Testis (tissue), 2 donors: ENCODE measurements at regions not wholly inside any gene's neighbourhood (a gene's known extent, or its start where the extent isn't known, plus 50 kb on each side); places are given as distances from the start of the nearest gene placed in this dataset.

Source experiments
- DNase-seq: peaks from one replicate; pipeline ENCODE4 v3.0.0-alpha.2; 2019
- H3K27ac ChIP-seq, 2 donors: fragments of 200-600 bp; sonication (generic); one replicate each; pipeline ENCODE4 v1.5.1; 2019
- H3K27me3 ChIP-seq: fragments of 200-600 bp; sonication (generic); one replicate; pipeline ENCODE4 v1.5.1; 2019
- H3K36me3 ChIP-seq: fragments of 200-600 bp; sonication (generic); one replicate; pipeline ENCODE4 v1.5.1; 2017; ENCODE audit warnings: low read depth; ENCODE audit errors: missing control alignments
- H3K4me1 ChIP-seq: fragments of 200-600 bp; sonication (generic); one replicate; pipeline ENCODE4 v1.5.1; 2019
- H3K4me3 ChIP-seq, 2 donors: fragments of 200-600 bp; sonication (generic); one replicate each; pipeline ENCODE4 v1.5.1; 2017 to 2019
- H3K9me3 ChIP-seq: fragments of 200-600 bp; sonication (generic); one replicate; pipeline ENCODE4 v1.5.1; 2017
- POLR2A ChIP-seq: fragments of 450-650 bp; IDR thresholded peaks from one replicate; pipeline ENCODE4 v1.6.1; 2017; ENCODE audit warnings: antibody characterized with exemption, mild to moderate bottlenecking, moderate library complexity
- WGBS, 2 donors: methylation state at CpG; one replicate each; pipeline ENCODE4 v1.1.5; 2018; 5-methylcytosine and 5-hydroxymethylcytosine counted together
- intact Hi-C: fragments of 100-400 bp; cut with DNase I; formaldehyde crosslinking; loops from one replicate; pipeline ENCODE4 v1.15.1; 2023; ENCODE audit warnings: low total_unique reads
- TF ChIP-seq, protein P1 (sequence below), 3 experiments: fragments of 450-650 bp in 2 of 3; fragments of 200-600 bp in 1 of 3; sonication (generic) in 1 of 3; IDR thresholded peaks; one replicate each; pipeline ENCODE4 v1.5.1; 2016 to 2019; ENCODE audit warnings: antibody characterized with exemption in 3 of 3, mild to moderate bottlenecking in 2 of 3, moderate library complexity in 1 of 3

DNA sequence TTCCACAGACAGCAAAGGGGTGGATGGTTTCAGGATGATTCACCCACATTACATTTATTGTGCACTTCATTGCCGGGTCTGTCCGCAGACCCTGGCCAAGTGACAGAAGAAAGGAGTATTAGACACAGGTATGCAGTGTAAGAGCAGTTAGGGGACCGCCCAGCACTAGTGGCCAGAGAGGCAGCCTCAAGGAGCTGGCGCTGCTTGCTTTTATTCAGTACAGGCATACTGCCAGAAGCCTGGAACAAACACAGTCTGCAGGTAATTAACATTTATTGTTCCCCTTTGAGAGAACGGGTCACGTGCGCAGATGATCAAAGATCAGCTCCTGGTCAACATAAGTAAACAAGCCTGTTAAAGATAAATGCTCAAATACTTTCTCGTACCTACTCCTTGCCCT, 1639.0 kb upstream of the IGFBP7 start:
- H3K4me3 ChIP-seq: no peak overlapping the region
- H3K36me3 ChIP-seq: no peaks in the 10 kb centered on the region
- intact Hi-C loops: no loop called here
- H3K9me3 ChIP-seq: no peaks in the 10 kb centered on the region
- WGBS, 2 donors: 44 to 60% methylated on average over 8 of the region's 8 CpGs
- DNase-seq: no peak
- TF ChIP-seq, protein P1, sequence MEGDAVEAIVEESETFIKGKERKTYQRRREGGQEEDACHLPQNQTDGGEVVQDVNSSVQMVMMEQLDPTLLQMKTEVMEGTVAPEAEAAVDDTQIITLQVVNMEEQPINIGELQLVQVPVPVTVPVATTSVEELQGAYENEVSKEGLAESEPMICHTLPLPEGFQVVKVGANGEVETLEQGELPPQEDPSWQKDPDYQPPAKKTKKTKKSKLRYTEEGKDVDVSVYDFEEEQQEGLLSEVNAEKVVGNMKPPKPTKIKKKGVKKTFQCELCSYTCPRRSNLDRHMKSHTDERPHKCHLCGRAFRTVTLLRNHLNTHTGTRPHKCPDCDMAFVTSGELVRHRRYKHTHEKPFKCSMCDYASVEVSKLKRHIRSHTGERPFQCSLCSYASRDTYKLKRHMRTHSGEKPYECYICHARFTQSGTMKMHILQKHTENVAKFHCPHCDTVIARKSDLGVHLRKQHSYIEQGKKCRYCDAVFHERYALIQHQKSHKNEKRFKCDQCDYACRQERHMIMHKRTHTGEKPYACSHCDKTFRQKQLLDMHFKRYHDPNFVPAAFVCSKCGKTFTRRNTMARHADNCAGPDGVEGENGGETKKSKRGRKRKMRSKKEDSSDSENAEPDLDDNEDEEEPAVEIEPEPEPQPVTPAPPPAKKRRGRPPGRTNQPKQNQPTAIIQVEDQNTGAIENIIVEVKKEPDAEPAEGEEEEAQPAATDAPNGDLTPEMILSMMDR (IDR thresholded peaks at IDR 0.05): no peak
- TF ChIP-seq POLR2A: no peak
- no peaks in the 10 kb centered on the region for H3K27me3 ChIP-seq
- no peak overlapping the region for H3K27ac ChIP-seq
- no peaks in the 10 kb centered on the region for H3K4me1 ChIP-seq

DNA sequence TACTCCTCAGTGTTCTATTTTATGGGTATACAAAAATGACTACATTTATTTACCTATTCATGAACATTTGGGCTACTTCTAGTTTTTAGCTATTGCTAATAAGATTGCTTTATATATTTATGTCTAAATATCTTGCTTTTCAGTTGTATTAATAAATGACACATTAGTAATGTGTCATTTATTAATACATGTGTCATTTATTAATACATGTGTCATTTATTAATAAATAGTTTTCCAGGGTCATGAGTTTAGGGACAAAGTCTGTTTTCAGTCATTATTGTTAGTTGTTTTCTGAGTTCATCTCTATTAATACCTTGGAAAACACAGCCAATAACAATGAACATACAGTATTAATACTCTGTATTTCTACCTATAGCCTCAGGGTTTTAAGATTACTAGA, 1630.7 kb upstream of the IGFBP7 start:
- H3K4me3 ChIP-seq: no peak overlapping the region
- TF ChIP-seq POLR2A: no peak

DNA sequence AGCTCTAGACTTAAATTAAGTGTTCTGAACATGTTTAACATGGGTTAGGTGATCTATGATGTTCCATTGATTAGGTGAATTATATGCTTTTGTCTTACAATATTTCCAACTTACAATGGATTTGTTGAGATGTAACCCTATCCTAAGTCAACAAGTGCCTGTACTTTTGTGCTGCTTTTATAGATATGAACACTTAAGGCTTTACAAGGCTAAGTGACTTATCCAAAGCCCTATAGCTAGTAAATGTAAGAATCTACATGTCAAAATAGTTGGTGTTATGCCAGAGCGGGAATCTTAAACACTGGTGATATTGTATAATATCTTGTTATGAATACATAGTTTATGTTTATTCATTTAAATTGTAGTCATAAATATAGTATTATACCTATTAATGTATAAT, 1629.1 kb upstream of the IGFBP7 start:
- TF ChIP-seq, protein P1 (IDR thresholded peaks at IDR 0.05): no peak
- TF ChIP-seq POLR2A: no peak
- 90 to 97% methylated on average over 1 of the region's 1 CpG for WGBS, 2 donors

More for the DNA sequence above, 1630.7 kb upstream of the IGFBP7 start:
- DNase-seq: no peak
- H3K27ac ChIP-seq: no peak overlapping the region
- H3K9me3 ChIP-seq: no peaks in the 10 kb centered on the region
- no peaks in the 10 kb centered on the region for H3K4me1 ChIP-seq
- no peaks in the 10 kb centered on the region for H3K36me3 ChIP-seq
- intact Hi-C loops: no loop called here
- H3K27me3 ChIP-seq: no peaks in the 10 kb centered on the region

DNA sequence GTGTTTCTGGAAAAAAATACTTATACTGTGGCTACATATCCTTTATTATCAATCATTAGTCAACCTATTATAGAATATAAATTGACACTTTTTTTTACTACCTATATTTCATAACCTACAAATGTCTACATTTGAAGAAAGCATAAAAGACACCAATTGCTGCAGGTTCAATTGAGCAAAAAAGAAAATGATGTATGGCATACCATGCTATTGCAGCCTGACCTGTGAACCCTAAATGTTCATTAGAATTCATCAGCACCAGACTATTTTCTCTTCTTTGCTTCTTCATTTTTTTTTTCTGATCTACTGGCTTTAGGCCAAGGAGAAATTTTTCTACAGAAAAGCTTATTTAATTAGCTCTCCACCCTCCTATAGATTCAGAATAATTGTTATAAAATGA, 1628.2 kb upstream of the IGFBP7 start:
- no peaks in the 10 kb centered on the region for H3K9me3 ChIP-seq
- H3K4me3 ChIP-seq: no peak overlapping the region
- TF ChIP-seq, protein P1 (IDR thresholded peaks at IDR 0.05): no peak
- no peak for TF ChIP-seq POLR2A
- no peaks in the 10 kb centered on the region for H3K4me1 ChIP-seq
- no peak overlapping the region for H3K27ac ChIP-seq
- H3K27me3 ChIP-seq: no peaks in the 10 kb centered on the region
- DNase-seq: no peak
- intact Hi-C loops: no loop called here
- H3K36me3 ChIP-seq: no peaks in the 10 kb centered on the region

More for the DNA sequence above, 1629.1 kb upstream of the IGFBP7 start:
- Histone ChIP-seq H3K4me1 (no peaks in the 10 kb centered on the region), H3K27ac (no peak overlapping the region), H3K4me3 (no peak overlapping the region), H3K27me3 (no peaks in the 10 kb centered on the region), H3K36me3 (no peaks in the 10 kb centered on the region), H3K9me3 (no peaks in the 10 kb centered on the region)
- intact Hi-C loops: no loop called here
- DNase-seq: no peak

DNA sequence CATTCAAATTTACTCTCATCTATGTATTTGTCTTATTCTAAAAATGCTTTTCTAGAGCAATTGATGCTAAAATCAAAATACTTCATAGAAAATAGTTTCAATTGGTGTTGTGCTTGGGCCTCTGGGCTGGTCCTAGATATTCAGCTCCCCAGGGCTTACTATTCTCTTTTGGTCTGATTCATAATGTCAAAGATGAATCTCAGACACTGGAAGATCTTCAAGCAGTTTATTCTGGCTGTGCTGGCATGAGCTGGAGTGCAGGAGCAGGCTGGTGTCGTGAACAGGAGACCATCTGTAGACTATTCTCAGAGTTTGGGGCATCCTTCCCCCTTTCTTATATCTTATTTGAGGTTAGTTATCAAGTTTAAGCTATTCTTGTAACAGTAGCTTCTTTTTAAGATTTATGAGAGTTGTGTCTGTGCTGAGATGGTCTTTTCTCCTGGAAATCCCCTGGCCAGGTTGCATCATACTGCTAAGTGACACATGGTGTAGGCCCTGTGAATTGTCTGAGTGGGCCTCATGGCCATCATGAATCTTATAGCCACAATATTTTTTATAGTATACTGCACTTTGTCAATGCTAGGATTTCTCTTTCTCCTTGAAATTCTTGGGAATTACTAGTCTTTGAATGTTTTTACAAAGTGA, 1624.0 kb upstream of the IGFBP7 start:
- Histone ChIP-seq H3K4me1 (no peaks in the 10 kb centered on the region), H3K36me3 (no peaks in the 10 kb centered on the region), H3K27me3 (no peaks in the 10 kb centered on the region), H3K27ac (no peak overlapping the region), H3K4me3 (no peak overlapping the region), H3K9me3 (no peaks in the 10 kb centered on the region)
- 65 to 84% methylated on average over 1 of the region's 1 CpG for WGBS, 2 donors
- intact Hi-C loops: no loop called here
- no peak for DNase-seq
- TF ChIP-seq, protein P1 (IDR thresholded peaks at IDR 0.05): no peak
- no peak for TF ChIP-seq POLR2A
